ENCODE measurements at regions not wholly inside any gene's neighbourhood (a gene's known extent, or its start where the extent isn't known, plus 50 kb on each side); places are given as distances from the start of the nearest gene placed in this dataset.

- H3K4me3 ChIP-seq = no peak overlapping the region
- no peaks in the 10 kb centered on the region for H3K9me3 ChIP-seq
- WGBS, 4 donors = 63 to 80% (median 70%) methylated on average over 4 of the region's 4 CpGs
- H3K36me3 ChIP-seq = no peaks in the 10 kb centered on the region
- DNase-seq = no peak
- TF ChIP-seq, protein P1, sequence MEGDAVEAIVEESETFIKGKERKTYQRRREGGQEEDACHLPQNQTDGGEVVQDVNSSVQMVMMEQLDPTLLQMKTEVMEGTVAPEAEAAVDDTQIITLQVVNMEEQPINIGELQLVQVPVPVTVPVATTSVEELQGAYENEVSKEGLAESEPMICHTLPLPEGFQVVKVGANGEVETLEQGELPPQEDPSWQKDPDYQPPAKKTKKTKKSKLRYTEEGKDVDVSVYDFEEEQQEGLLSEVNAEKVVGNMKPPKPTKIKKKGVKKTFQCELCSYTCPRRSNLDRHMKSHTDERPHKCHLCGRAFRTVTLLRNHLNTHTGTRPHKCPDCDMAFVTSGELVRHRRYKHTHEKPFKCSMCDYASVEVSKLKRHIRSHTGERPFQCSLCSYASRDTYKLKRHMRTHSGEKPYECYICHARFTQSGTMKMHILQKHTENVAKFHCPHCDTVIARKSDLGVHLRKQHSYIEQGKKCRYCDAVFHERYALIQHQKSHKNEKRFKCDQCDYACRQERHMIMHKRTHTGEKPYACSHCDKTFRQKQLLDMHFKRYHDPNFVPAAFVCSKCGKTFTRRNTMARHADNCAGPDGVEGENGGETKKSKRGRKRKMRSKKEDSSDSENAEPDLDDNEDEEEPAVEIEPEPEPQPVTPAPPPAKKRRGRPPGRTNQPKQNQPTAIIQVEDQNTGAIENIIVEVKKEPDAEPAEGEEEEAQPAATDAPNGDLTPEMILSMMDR (IDR thresholded peaks at IDR 0.05) = no peak
- intact Hi-C loops (cut with DNase I) = no loop called here
- H3K27ac ChIP-seq = no peak overlapping the region
- no peak for ATAC-seq
- no peaks in the 10 kb centered on the region for H3K27me3 ChIP-seq
- no peaks in the 10 kb centered on the region for H3K4me1 ChIP-seq
Measured at GRCh38 chr4:167721617-167722486, 370.5 kb upstream of the ANXA10 start.

DNA sequence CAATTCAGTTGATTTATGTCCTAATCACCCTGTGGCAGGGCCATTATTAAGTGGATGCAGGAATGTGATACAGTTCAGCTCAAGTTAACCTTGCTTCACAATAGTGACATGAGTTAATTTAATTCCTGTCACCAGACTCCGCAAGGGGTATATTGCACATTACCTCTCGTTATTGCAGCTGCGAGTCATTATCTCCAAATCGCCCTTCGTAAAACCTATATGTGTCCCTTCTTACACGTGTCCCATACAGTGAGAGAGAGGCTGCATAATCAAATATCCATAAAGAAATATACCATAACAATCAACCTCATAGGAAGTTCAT, 369.9 kb upstream of the ANXA10 start:
- H3K4me1 ChIP-seq = no peaks in the 10 kb centered on the region
- H3K9me3 ChIP-seq = no peaks in the 10 kb centered on the region
- ATAC-seq = no peak
- no peak overlapping the region for H3K4me3 ChIP-seq
- DNase-seq = no peak
- no peaks in the 10 kb centered on the region for H3K27me3 ChIP-seq
- TF ChIP-seq, protein P1 (IDR thresholded peaks at IDR 0.05) = no peak
- TF ChIP-seq POLR2A (IDR thresholded peaks at IDR 0.05) = no peak
- intact Hi-C loops (cut with DNase I) = no loop called here
- H3K36me3 ChIP-seq = no peaks in the 10 kb centered on the region
- no peak overlapping the region for H3K27ac ChIP-seq
- 70 to 79% (median 77%) methylated on average over 6 of the region's 6 CpGs for WGBS, 4 donors

- ATAC-seq (no peak), DNase-seq (no peak)
- H3K4me3 ChIP-seq = no peak overlapping the region
- intact Hi-C loops (cut with DNase I) = no loop called here
- H3K9me3 ChIP-seq = peaks cover 0 to 6% (median 1%) of the 10 kb centered on the region in 12 donors
- no peaks in the 10 kb centered on the region for H3K36me3 ChIP-seq
- no peaks in the 10 kb centered on the region for H3K27me3 ChIP-seq
- TF ChIP-seq POLR2A (IDR thresholded peaks at IDR 0.05) = no peak
- TF ChIP-seq, protein P1 (IDR thresholded peaks at IDR 0.05) = no peak
- H3K4me1 ChIP-seq = no peaks in the 10 kb centered on the region
- H3K27ac ChIP-seq = no peak overlapping the region
Measured at GRCh38 chr4:167724941-167725340, 367.4 kb upstream of the ANXA10 start.

GRCh38 chr4:167730769-167731168, 361.6 kb upstream of the ANXA10 start:
- no peak overlapping the region for H3K4me3 ChIP-seq
- ATAC-seq (no peak), DNase-seq (no peak)
- no peak overlapping the region for H3K27ac ChIP-seq
- 38 to 66% (median 59%) methylated on average over 1 to 2 of the region's 2 CpGs for WGBS, 4 donors
- no peaks in the 10 kb centered on the region for H3K4me1 ChIP-seq
- H3K36me3 ChIP-seq = no peaks in the 10 kb centered on the region
- no peaks in the 10 kb centered on the region for H3K27me3 ChIP-seq
- TF ChIP-seq, protein P1 (IDR thresholded peaks at IDR 0.05) = no peak
- TF ChIP-seq POLR2A (IDR thresholded peaks at IDR 0.05) = no peak
- H3K9me3 ChIP-seq = peaks cover 0 to 32% (median 10%) of the 10 kb centered on the region in 12 donors
- intact Hi-C loops (cut with DNase I) = no loop called here

Data from heart left ventricle (tissue), 16 donors.